Lower leg skin (tissue), 4 donors: ENCODE measurements at regions not wholly inside any gene's neighbourhood (a gene's known extent, or its start where the extent isn't known, plus 50 kb on each side); places are given as distances from the start of the nearest gene placed in this dataset.
"Not testable (repeated sequence)": the region's sequence is repeated elsewhere in the genome, so short reads cannot be mapped to it uniquely, and the experiment has no call there.

ENCODE experiments used
- DNase-seq, 2 donors: peaks; one replicate each; pipeline ENCODE4 v3.0.0-alpha.2; 2019; ENCODE audit warnings: low spot score in 2 of 2
- H3K4me3 ChIP-seq: fragments of 200-600 bp; sonication (generic); 2 replicates; pipeline ENCODE4 v1.5.1; 2017; ENCODE audit warnings: mild to moderate bottlenecking, low read depth; ENCODE audit not compliant: poor library complexity, severe bottlenecking
- CTCF ChIP-seq, 3 donors: fragments of 450-650 bp; IDR thresholded peaks; one replicate each; pipeline ENCODE4 v1.5.1; 2016; ENCODE audit warnings: antibody characterized with exemption in 3 of 3, mild to moderate bottlenecking in 3 of 3, moderate library complexity in 2 of 3
- POLR2A ChIP-seq, 2 donors: fragments of 450-650 bp; IDR thresholded peaks; one replicate each; pipeline ENCODE4 v1.6.1; 2016 to 2017; ENCODE audit warnings: antibody characterized with exemption in 2 of 2, mild to moderate bottlenecking in 1 of 2, moderate library complexity in 1 of 2
- WGBS, 2 donors: methylation state at CpG; one replicate each; pipeline ENCODE4 v1.1.5; 2018; 5-methylcytosine and 5-hydroxymethylcytosine counted together
- intact Hi-C: fragments of 100-400 bp; cut with DNase I; formaldehyde crosslinking; loops from one replicate; pipeline ENCODE4 v1.15.0; 2023; ENCODE audit warnings: low total_unique reads

- no peak for DNase-seq
- intact Hi-C loops, result no loop called here
- TF ChIP-seq POLR2A (IDR thresholded peaks at IDR 0.05) (no peak), CTCF (IDR thresholded peaks at IDR 0.05) (no peak)
Measured at GRCh38 chr3:109982201-109982600, 644.9 kb upstream of the DPPA4 start.

GRCh38 chr3:109984976-109985375, 647.6 kb upstream of the DPPA4 start:
- TF ChIP-seq POLR2A (IDR thresholded peaks at IDR 0.05) (no peak), CTCF (IDR thresholded peaks at IDR 0.05) (no peak)
- no peak overlapping the region for H3K4me3 ChIP-seq
- intact Hi-C loops, result no loop called here
- no peak for DNase-seq

More at GRCh38 chr3:109982201-109982600, 644.9 kb upstream of the DPPA4 start:
- no peak overlapping the region for H3K4me3 ChIP-seq
- 77 to 83% methylated on average over 1 of the region's 1 CpG for WGBS, 2 donors

- intact Hi-C loops, result no loop called here
- DNase-seq, result no peak
- TF ChIP-seq POLR2A (IDR thresholded peaks at IDR 0.05) (no peak), CTCF (IDR thresholded peaks at IDR 0.05) (no peak)
- 79 to 91% methylated on average over 1 of the region's 1 CpG for WGBS, 2 donors
- H3K4me3 ChIP-seq, result no peak overlapping the region
Measured at GRCh38 chr3:109985943-109986555, 648.7 kb upstream of the DPPA4 start.

- 86 to 87% methylated on average over 9 of the region's 9 CpGs for WGBS, 2 donors
- DNase-seq, result no peak
- H3K4me3 ChIP-seq, result no peak overlapping the region
- TF ChIP-seq POLR2A (IDR thresholded peaks at IDR 0.05), result no peak
- TF ChIP-seq CTCF (IDR thresholded peaks at IDR 0.05), result no peak
- intact Hi-C loops, result no loop called here
Measured at GRCh38 chr3:109994853-109995252, 657.5 kb upstream of the DPPA4 start.

- TF ChIP-seq POLR2A (IDR thresholded peaks at IDR 0.05), result no peak
- TF ChIP-seq CTCF (IDR thresholded peaks at IDR 0.05), result no peak
- intact Hi-C loops, result no loop called here
- H3K4me3 ChIP-seq, result no peak overlapping the region
- no peak for DNase-seq
Measured at GRCh38 chr3:109995377-109995776, 658.0 kb upstream of the DPPA4 start.

GRCh38 chr3:110001905-110002304, 664.6 kb upstream of the DPPA4 start:
- intact Hi-C loops, DNase-seq, H3K4me3 ChIP-seq: not testable (repeated sequence)
- 96 to 100% methylated on average over 4 of the region's 4 CpGs for WGBS, 2 donors
